ENCODE measurements at regions not wholly inside any gene's neighbourhood (a gene's known extent, or its start where the extent isn't known, plus 50 kb on each side); places are given as distances from the start of the nearest gene placed in this dataset.

DNA sequence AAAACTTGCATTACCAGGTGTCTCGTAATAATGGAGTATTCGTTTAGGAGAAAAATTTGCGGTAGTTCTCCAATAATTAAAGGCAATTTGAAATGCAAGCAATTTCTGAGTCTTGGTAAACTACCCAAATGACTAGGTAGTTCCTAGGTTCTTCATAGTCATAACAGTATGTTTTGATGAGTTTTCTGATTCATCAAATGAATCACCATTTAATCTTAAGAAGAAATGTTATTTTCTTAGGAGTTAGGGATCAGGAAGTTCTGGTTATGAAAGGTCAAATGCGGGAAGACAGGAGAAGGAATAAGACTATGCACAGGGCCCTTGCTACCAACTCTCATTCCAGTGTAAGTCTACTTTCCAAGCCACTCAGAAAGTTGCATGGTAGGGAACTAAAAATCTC is 221.5 kb upstream of the SOX9 start:
- no peaks in the 10 kb centered on the region for H3K36me3 ChIP-seq (ENCODE audit: insufficient read depth, low read length)
- H4K20me1 ChIP-seq (ENCODE audit: insufficient read depth, low read length, poor library complexity, severe bottlenecking), result no peaks in the 10 kb centered on the region
- no peak overlapping the region for H3K4me2 ChIP-seq (ENCODE audit: low read depth, low read length, poor library complexity, severe bottlenecking)
- TF ChIP-seq, protein P1, sequence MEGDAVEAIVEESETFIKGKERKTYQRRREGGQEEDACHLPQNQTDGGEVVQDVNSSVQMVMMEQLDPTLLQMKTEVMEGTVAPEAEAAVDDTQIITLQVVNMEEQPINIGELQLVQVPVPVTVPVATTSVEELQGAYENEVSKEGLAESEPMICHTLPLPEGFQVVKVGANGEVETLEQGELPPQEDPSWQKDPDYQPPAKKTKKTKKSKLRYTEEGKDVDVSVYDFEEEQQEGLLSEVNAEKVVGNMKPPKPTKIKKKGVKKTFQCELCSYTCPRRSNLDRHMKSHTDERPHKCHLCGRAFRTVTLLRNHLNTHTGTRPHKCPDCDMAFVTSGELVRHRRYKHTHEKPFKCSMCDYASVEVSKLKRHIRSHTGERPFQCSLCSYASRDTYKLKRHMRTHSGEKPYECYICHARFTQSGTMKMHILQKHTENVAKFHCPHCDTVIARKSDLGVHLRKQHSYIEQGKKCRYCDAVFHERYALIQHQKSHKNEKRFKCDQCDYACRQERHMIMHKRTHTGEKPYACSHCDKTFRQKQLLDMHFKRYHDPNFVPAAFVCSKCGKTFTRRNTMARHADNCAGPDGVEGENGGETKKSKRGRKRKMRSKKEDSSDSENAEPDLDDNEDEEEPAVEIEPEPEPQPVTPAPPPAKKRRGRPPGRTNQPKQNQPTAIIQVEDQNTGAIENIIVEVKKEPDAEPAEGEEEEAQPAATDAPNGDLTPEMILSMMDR (conservative IDR thresholded peaks at IDR 0.05; ENCODE audit: low read length), result no peak
- TF ChIP-seq EZH2phosphoT487 (IDR thresholded peaks at IDR 0.05; ENCODE audit: borderline replicate concordance), result no peak
- H3K79me2 ChIP-seq (ENCODE audit: insufficient read depth, low read length), result no peaks in the 10 kb centered on the region
- H3K4me3 ChIP-seq (ENCODE audit: low read length, poor library complexity, severe bottlenecking), result no peak overlapping the region
- no peak overlapping the region for H3K9ac ChIP-seq (ENCODE audit: low read depth, low read length, poor library complexity, severe bottlenecking)
- no peaks in the 10 kb centered on the region for H3K4me1 ChIP-seq (ENCODE audit: insufficient read depth, low read length, poor library complexity, severe bottlenecking)
- H3K9me2 ChIP-seq (replicated peaks; ENCODE audit: low read depth, low read length), result no peaks in the 10 kb centered on the region
- no peak overlapping the region for H2AFZ ChIP-seq (ENCODE audit: low read length)
- no peaks in the 10 kb centered on the region for H3K9me3 ChIP-seq (ENCODE audit: insufficient read depth, low read depth, low read length)
- no peaks in the 10 kb centered on the region for H3K27me3 ChIP-seq (ENCODE audit: insufficient read depth, low read length, poor library complexity, severe bottlenecking)
- H3F3A ChIP-seq (ENCODE audit: low read depth), result no peaks in the 10 kb centered on the region

DNA sequence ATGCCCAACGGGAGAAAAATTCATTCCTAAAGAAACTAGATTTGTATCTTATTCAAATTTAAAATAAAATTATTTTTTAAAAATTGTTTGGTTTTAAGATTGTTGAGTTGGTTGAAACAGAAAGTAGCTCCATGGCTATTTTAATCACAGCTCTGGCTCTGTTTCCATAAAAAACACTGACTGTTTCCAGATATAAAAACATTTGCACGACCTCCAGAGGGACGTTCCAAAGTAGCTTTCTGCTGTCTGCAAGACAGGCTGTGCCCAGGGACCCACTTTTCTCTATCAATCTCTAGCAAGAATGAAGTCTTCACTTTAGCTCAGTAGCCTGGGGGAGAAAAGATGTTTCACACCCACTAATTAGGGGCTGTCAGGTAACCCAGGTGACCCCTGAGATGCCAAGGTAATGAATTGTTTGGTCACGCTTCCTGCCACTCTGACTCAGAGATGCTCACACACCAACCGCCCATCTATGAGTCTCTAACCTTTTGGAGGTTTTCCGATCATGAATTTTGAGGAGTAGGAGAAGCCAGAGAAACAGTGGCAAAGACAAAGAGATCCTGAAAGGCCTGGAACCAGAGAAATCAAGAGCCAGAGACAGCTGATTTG is 220.1 kb upstream of the SOX9 start:
- Histone ChIP-seq H2AFZ (ENCODE audit: low read length) (no peak overlapping the region), H3K27me3 (ENCODE audit: insufficient read depth, low read length, poor library complexity, severe bottlenecking) (no peaks in the 10 kb centered on the region), H3K4me3 (ENCODE audit: low read length, poor library complexity, severe bottlenecking) (no peak overlapping the region), H3F3A (ENCODE audit: low read depth) (no peaks in the 10 kb centered on the region), H4K20me1 (ENCODE audit: insufficient read depth, low read length, poor library complexity, severe bottlenecking) (no peaks in the 10 kb centered on the region), H3K36me3 (ENCODE audit: insufficient read depth, low read length) (no peaks in the 10 kb centered on the region), H3K9me3 (ENCODE audit: insufficient read depth, low read depth, low read length) (no peaks in the 10 kb centered on the region), H3K9me2 (replicated peaks; ENCODE audit: low read depth, low read length) (no peaks in the 10 kb centered on the region), H3K4me2 (ENCODE audit: low read depth, low read length, poor library complexity, severe bottlenecking) (no peak overlapping the region), H3K79me2 (ENCODE audit: insufficient read depth, low read length) (no peaks in the 10 kb centered on the region), H3K4me1 (ENCODE audit: insufficient read depth, low read length, poor library complexity, severe bottlenecking) (no peaks in the 10 kb centered on the region), H3K9ac (ENCODE audit: low read depth, low read length, poor library complexity, severe bottlenecking) (no peak overlapping the region)
- TF ChIP-seq, protein P1 (conservative IDR thresholded peaks at IDR 0.05; ENCODE audit: low read length), result no peak
- no peak for TF ChIP-seq EZH2phosphoT487 (IDR thresholded peaks at IDR 0.05; ENCODE audit: borderline replicate concordance)

DNA sequence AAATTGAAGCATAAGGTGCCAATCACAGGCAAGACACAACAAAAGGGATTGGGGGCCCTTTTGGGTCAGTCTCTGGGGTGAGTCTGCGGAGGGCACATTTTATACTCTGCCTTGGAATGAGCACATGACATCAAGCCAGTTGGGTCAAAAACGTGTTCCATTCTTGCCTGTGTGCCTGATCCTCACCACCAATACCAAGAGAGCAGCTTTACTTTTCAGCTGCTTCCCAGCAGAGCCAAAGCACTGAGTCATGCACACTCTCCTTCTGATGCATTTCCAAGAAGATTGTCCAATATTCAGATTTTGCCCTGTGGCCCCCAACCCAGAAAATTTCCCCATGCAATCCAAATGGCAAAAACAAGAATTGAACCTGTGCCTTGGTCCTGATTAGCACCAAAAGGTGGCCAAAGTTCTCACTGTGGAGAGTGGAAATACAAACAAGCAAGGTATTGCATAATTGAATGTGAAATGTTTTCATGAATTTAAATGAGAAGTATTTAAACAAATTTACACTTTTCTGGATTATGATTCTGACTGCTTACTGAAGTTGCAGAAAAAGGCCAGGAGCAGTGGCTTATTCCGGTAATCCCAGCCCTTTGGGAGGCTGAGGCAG is 217.8 kb upstream of the SOX9 start:
- Histone ChIP-seq H3K9me2 (replicated peaks; ENCODE audit: low read depth, low read length) (no peaks in the 10 kb centered on the region), H3F3A (ENCODE audit: low read depth) (no peaks in the 10 kb centered on the region), H3K79me2 (ENCODE audit: insufficient read depth, low read length) (no peaks in the 10 kb centered on the region), H3K36me3 (ENCODE audit: insufficient read depth, low read length) (no peaks in the 10 kb centered on the region), H3K4me1 (ENCODE audit: insufficient read depth, low read length, poor library complexity, severe bottlenecking) (no peaks in the 10 kb centered on the region), H3K9ac (ENCODE audit: low read depth, low read length, poor library complexity, severe bottlenecking) (no peak overlapping the region), H3K4me3 (ENCODE audit: low read length, poor library complexity, severe bottlenecking) (no peak overlapping the region), H4K20me1 (ENCODE audit: insufficient read depth, low read length, poor library complexity, severe bottlenecking) (no peaks in the 10 kb centered on the region), H2AFZ (ENCODE audit: low read length) (no peak overlapping the region), H3K27me3 (ENCODE audit: insufficient read depth, low read length, poor library complexity, severe bottlenecking) (no peaks in the 10 kb centered on the region), H3K9me3 (ENCODE audit: insufficient read depth, low read depth, low read length) (no peaks in the 10 kb centered on the region), H3K4me2 (ENCODE audit: low read depth, low read length, poor library complexity, severe bottlenecking) (no peak overlapping the region)
- TF ChIP-seq, protein P1 (conservative IDR thresholded peaks at IDR 0.05; ENCODE audit: low read length), result no peak
- TF ChIP-seq EZH2phosphoT487 (IDR thresholded peaks at IDR 0.05; ENCODE audit: borderline replicate concordance), result no peak

Data from Loucy (cell line).